ENCODE measurements at regions not wholly inside any gene's neighbourhood (a gene's known extent, or its start where the extent isn't known, plus 50 kb on each side); places are given as distances from the start of the nearest gene placed in this dataset.

GRCh38 chr1:239943761-239944160 is 147.9 kb upstream of the FMN2 start:
- H3K4me3 ChIP-seq (ENCODE audit: low read depth in 1 of 2, low read length in 2 of 2): no peak overlapping the region
- H3K9me3 ChIP-seq (ENCODE audit: control insufficient read depth in 1 of 2, low read length in 2 of 2): no peaks in the 10 kb centered on the region
- no peaks in the 10 kb centered on the region for H3K36me3 ChIP-seq (ENCODE audit: control insufficient read depth in 1 of 2, insufficient read depth in 2 of 2, low read length in 2 of 2)
- no peaks in the 10 kb centered on the region for H3K27me3 ChIP-seq (ENCODE audit: low read depth, low read length)
- H3K4me1 ChIP-seq (ENCODE audit: control insufficient read depth in 1 of 2, insufficient read depth in 2 of 2, low read length in 2 of 2): no peaks in the 10 kb centered on the region
- no peak overlapping the region for H3K27ac ChIP-seq (ENCODE audit: low read length)

GRCh38 chr1:239944666-239945065 is 147.0 kb upstream of the FMN2 start:
- Histone ChIP-seq H3K36me3 (ENCODE audit: control insufficient read depth in 1 of 2, insufficient read depth in 2 of 2, low read length in 2 of 2) (no peaks in the 10 kb centered on the region), H3K27ac (ENCODE audit: low read length) (no peak overlapping the region), H3K4me1 (ENCODE audit: control insufficient read depth in 1 of 2, insufficient read depth in 2 of 2, low read length in 2 of 2) (no peaks in the 10 kb centered on the region), H3K27me3 (ENCODE audit: low read depth, low read length) (no peaks in the 10 kb centered on the region), H3K9me3 (ENCODE audit: control insufficient read depth in 1 of 2, low read length in 2 of 2) (no peaks in the 10 kb centered on the region), H3K4me3 (ENCODE audit: low read depth in 1 of 2, low read length in 2 of 2) (no peak overlapping the region)

- Histone ChIP-seq H3K36me3 (ENCODE audit: control insufficient read depth in 1 of 2, insufficient read depth in 2 of 2, low read length in 2 of 2) (no peaks in the 10 kb centered on the region), H3K4me1 (ENCODE audit: control insufficient read depth in 1 of 2, insufficient read depth in 2 of 2, low read length in 2 of 2) (no peaks in the 10 kb centered on the region), H3K4me3 (ENCODE audit: low read depth in 1 of 2, low read length in 2 of 2) (no peak overlapping the region), H3K27ac (ENCODE audit: low read length) (no peak overlapping the region), H3K9me3 (ENCODE audit: control insufficient read depth in 1 of 2, low read length in 2 of 2) (no peaks in the 10 kb centered on the region), H3K27me3 (ENCODE audit: low read depth, low read length) (no peaks in the 10 kb centered on the region)
Measured at GRCh38 chr1:239947801-239948200, 143.9 kb upstream of the FMN2 start.

- Histone ChIP-seq H3K9me3 (ENCODE audit: control insufficient read depth in 1 of 2, low read length in 2 of 2) (no peaks in the 10 kb centered on the region), H3K36me3 (ENCODE audit: control insufficient read depth in 1 of 2, insufficient read depth in 2 of 2, low read length in 2 of 2) (no peaks in the 10 kb centered on the region), H3K27ac (ENCODE audit: low read length) (no peak overlapping the region), H3K27me3 (ENCODE audit: low read depth, low read length) (no peaks in the 10 kb centered on the region), H3K4me1 (ENCODE audit: control insufficient read depth in 1 of 2, insufficient read depth in 2 of 2, low read length in 2 of 2) (no peaks in the 10 kb centered on the region), H3K4me3 (ENCODE audit: low read depth in 1 of 2, low read length in 2 of 2) (no peak overlapping the region)
Measured at GRCh38 chr1:239951511-239952140, 140.1 kb upstream of the FMN2 start.

- Histone ChIP-seq H3K36me3 (ENCODE audit: control insufficient read depth in 1 of 2, insufficient read depth in 2 of 2, low read length in 2 of 2) (no peaks in the 10 kb centered on the region), H3K4me3 (ENCODE audit: low read depth in 1 of 2, low read length in 2 of 2) (no peak overlapping the region), H3K4me1 (ENCODE audit: control insufficient read depth in 1 of 2, insufficient read depth in 2 of 2, low read length in 2 of 2) (no peaks in the 10 kb centered on the region), H3K9me3 (ENCODE audit: control insufficient read depth in 1 of 2, low read length in 2 of 2) (no peaks in the 10 kb centered on the region), H3K27ac (ENCODE audit: low read length) (no peak overlapping the region), H3K27me3 (ENCODE audit: low read depth, low read length) (no peaks in the 10 kb centered on the region)
Measured at GRCh38 chr1:239952348-239953308, 139.1 kb upstream of the FMN2 start.

GRCh38 chr1:239954836-239955235 is 136.8 kb upstream of the FMN2 start:
- no peaks in the 10 kb centered on the region for H3K9me3 ChIP-seq (ENCODE audit: control insufficient read depth in 1 of 2, low read length in 2 of 2)
- no peaks in the 10 kb centered on the region for H3K36me3 ChIP-seq (ENCODE audit: control insufficient read depth in 1 of 2, insufficient read depth in 2 of 2, low read length in 2 of 2)
- no peaks in the 10 kb centered on the region for H3K4me1 ChIP-seq (ENCODE audit: control insufficient read depth in 1 of 2, insufficient read depth in 2 of 2, low read length in 2 of 2)
- H3K27ac ChIP-seq (ENCODE audit: low read length): no peak overlapping the region
- no peaks in the 10 kb centered on the region for H3K27me3 ChIP-seq (ENCODE audit: low read depth, low read length)
- no peak overlapping the region for H3K4me3 ChIP-seq (ENCODE audit: low read depth in 1 of 2, low read length in 2 of 2)

GRCh38 chr1:239955431-239955830 is 136.3 kb upstream of the FMN2 start:
- Histone ChIP-seq H3K27me3 (ENCODE audit: low read depth, low read length) (no peaks in the 10 kb centered on the region), H3K27ac (ENCODE audit: low read length) (no peak overlapping the region), H3K9me3 (ENCODE audit: control insufficient read depth in 1 of 2, low read length in 2 of 2) (no peaks in the 10 kb centered on the region), H3K36me3 (ENCODE audit: control insufficient read depth in 1 of 2, insufficient read depth in 2 of 2, low read length in 2 of 2) (no peaks in the 10 kb centered on the region), H3K4me1 (ENCODE audit: control insufficient read depth in 1 of 2, insufficient read depth in 2 of 2, low read length in 2 of 2) (no peaks in the 10 kb centered on the region), H3K4me3 (ENCODE audit: low read depth in 1 of 2, low read length in 2 of 2) (no peak overlapping the region)

GRCh38 chr1:239956263-239956662 is 135.4 kb upstream of the FMN2 start:
- no peaks in the 10 kb centered on the region for H3K9me3 ChIP-seq (ENCODE audit: control insufficient read depth in 1 of 2, low read length in 2 of 2)
- no peaks in the 10 kb centered on the region for H3K4me1 ChIP-seq (ENCODE audit: control insufficient read depth in 1 of 2, insufficient read depth in 2 of 2, low read length in 2 of 2)

GRCh38 chr1:239958063-239958462 is 133.6 kb upstream of the FMN2 start:
- H3K27me3 ChIP-seq (ENCODE audit: low read depth, low read length): no peaks in the 10 kb centered on the region
- H3K36me3 ChIP-seq (ENCODE audit: control insufficient read depth in 1 of 2, insufficient read depth in 2 of 2, low read length in 2 of 2): no peaks in the 10 kb centered on the region
- H3K9me3 ChIP-seq (ENCODE audit: control insufficient read depth in 1 of 2, low read length in 2 of 2): no peaks in the 10 kb centered on the region
- H3K4me3 ChIP-seq (ENCODE audit: low read depth in 1 of 2, low read length in 2 of 2): no peak overlapping the region
- H3K27ac ChIP-seq (ENCODE audit: low read length): no peak overlapping the region
- H3K4me1 ChIP-seq (ENCODE audit: control insufficient read depth in 1 of 2, insufficient read depth in 2 of 2, low read length in 2 of 2): no peaks in the 10 kb centered on the region

More at GRCh38 chr1:239956263-239956662, 135.4 kb upstream of the FMN2 start:
- no peaks in the 10 kb centered on the region for H3K36me3 ChIP-seq (ENCODE audit: control insufficient read depth in 1 of 2, insufficient read depth in 2 of 2, low read length in 2 of 2)
- no peak overlapping the region for H3K4me3 ChIP-seq (ENCODE audit: low read depth in 1 of 2, low read length in 2 of 2)
- H3K27me3 ChIP-seq (ENCODE audit: low read depth, low read length): no peaks in the 10 kb centered on the region
- H3K27ac ChIP-seq (ENCODE audit: low read length): no peak overlapping the region

GRCh38 chr1:239960366-239960765 is 131.3 kb upstream of the FMN2 start:
- Histone ChIP-seq H3K4me1 (ENCODE audit: control insufficient read depth in 1 of 2, insufficient read depth in 2 of 2, low read length in 2 of 2) (no peaks in the 10 kb centered on the region), H3K36me3 (ENCODE audit: control insufficient read depth in 1 of 2, insufficient read depth in 2 of 2, low read length in 2 of 2) (no peaks in the 10 kb centered on the region), H3K27me3 (ENCODE audit: low read depth, low read length) (no peaks in the 10 kb centered on the region), H3K27ac (ENCODE audit: low read length) (no peak overlapping the region), H3K9me3 (ENCODE audit: control insufficient read depth in 1 of 2, low read length in 2 of 2) (no peaks in the 10 kb centered on the region), H3K4me3 (ENCODE audit: low read depth in 1 of 2, low read length in 2 of 2) (no peak overlapping the region)

- H3K27ac ChIP-seq (ENCODE audit: low read length): no peak overlapping the region
- no peaks in the 10 kb centered on the region for H3K9me3 ChIP-seq (ENCODE audit: control insufficient read depth in 1 of 2, low read length in 2 of 2)
- no peaks in the 10 kb centered on the region for H3K36me3 ChIP-seq (ENCODE audit: control insufficient read depth in 1 of 2, insufficient read depth in 2 of 2, low read length in 2 of 2)
- no peaks in the 10 kb centered on the region for H3K4me1 ChIP-seq (ENCODE audit: control insufficient read depth in 1 of 2, insufficient read depth in 2 of 2, low read length in 2 of 2)
- no peak overlapping the region for H3K4me3 ChIP-seq (ENCODE audit: low read depth in 1 of 2, low read length in 2 of 2)
- H3K27me3 ChIP-seq (ENCODE audit: low read depth, low read length): no peaks in the 10 kb centered on the region
Measured at GRCh38 chr1:239963856-239964255, 127.8 kb upstream of the FMN2 start.

Measured in muscle layer of duodenum (tissue), 2 donors.